IMR-90 (cell line): ENCODE measurements at regions not wholly inside any gene's neighbourhood (a gene's known extent, or its start where the extent isn't known, plus 50 kb on each side); places are given as distances from the start of the nearest gene placed in this dataset.

ENCODE experiments used
- ATAC-seq: fragments of 200-7000 bp; cut with Tn5 transposase; 2 replicates; pipeline ENCODE4 v1.9.1; 2020; ENCODE audit warnings: low read depth, mild to moderate bottlenecking, moderate library complexity
- BruUV-seq: library from RNA; stranded (reverse); fragments of 400-500 nt; replicated peaks from 2 replicates; lab custom pipeline; 2021; lab: Mats Ljungman, UMichigan
- CTCF ChIA-PET: fragments of 300-600 bp; formaldehyde crosslinking; extraction: SDS; loops from one replicate; lab custom pipeline; 2021; ENCODE audit warnings: antibody characterized with exemption; lab: Yijun Ruan, JAX
- POLR2A ChIA-PET: fragments of 300-600 bp; sonication (Branson Sonifier 250); formaldehyde crosslinking; loops from one replicate; lab custom pipeline; 2022; ENCODE audit warnings: antibody characterized with exemption; ENCODE audit not compliant: unreplicated experiment; lab: Charles Lee
- DNase-seq: peaks from one replicate; pipeline ENCODE4 v3.0.0; 2013
- H2AFZ ChIP-seq: replicated peaks from 2 replicates; pipeline ENCODE3; 2013; ENCODE audit warnings: low read length, mild to moderate bottlenecking; ENCODE audit not compliant: poor library complexity
- H2AK5ac ChIP-seq: 2 replicates; pipeline ENCODE4 v1.6.1; 2013; ENCODE audit warnings: low read depth, low read length, inconsistent platforms
- H2AK9ac ChIP-seq: replicated peaks from 2 replicates; pipeline ENCODE3; 2013; ENCODE audit warnings: mild to moderate bottlenecking, low read depth, low read length, moderate library complexity; ENCODE audit not compliant: poor library complexity
- H2BK120ac ChIP-seq: 2 replicates; pipeline ENCODE4 v1.6.1; 2013; ENCODE audit warnings: low read depth, low read length, inconsistent platforms
- H2BK15ac ChIP-seq: 3 replicates; pipeline ENCODE4 v1.6.1; 2013; ENCODE audit warnings: low read depth, low read length, inconsistent platforms
- H2BK20ac ChIP-seq: 2 replicates; pipeline ENCODE4 v1.6.1; 2013; ENCODE audit warnings: low read depth, mild to moderate bottlenecking, inconsistent platforms, low read length, moderate library complexity
- H2BK5ac ChIP-seq: 2 replicates; pipeline ENCODE4 v1.6.1; 2013; ENCODE audit warnings: mild to moderate bottlenecking, low read depth, low read length, inconsistent platforms; ENCODE audit not compliant: poor library complexity, severe bottlenecking
- H3K14ac ChIP-seq: replicated peaks from 2 replicates; pipeline ENCODE4 v1.6.1; 2013; ENCODE audit warnings: low read depth, low read length, inconsistent platforms
- H3K18ac ChIP-seq: 2 replicates; pipeline ENCODE4 v1.6.1; 2013; ENCODE audit warnings: low read depth, low read length, control low read depth
- H3K23ac ChIP-seq: 2 replicates; pipeline ENCODE4 v1.6.1; 2013; ENCODE audit warnings: low read depth, low read length, inconsistent platforms
- H3K27ac ChIP-seq: 2 replicates; pipeline ENCODE4 v1.5.1; 2013; ENCODE audit warnings: mild to moderate bottlenecking, control low read depth, low read length; ENCODE audit not compliant: insufficient read depth
- H3K27me3 ChIP-seq: 2 replicates; pipeline ENCODE4 v1.6.1; 2013; ENCODE audit warnings: low read length; ENCODE audit not compliant: control insufficient read depth, insufficient read depth
- H3K36me3 ChIP-seq: 2 replicates; pipeline ENCODE4 v1.6.1; 2013; ENCODE audit warnings: low read length, mixed read lengths; ENCODE audit not compliant: control insufficient read depth, insufficient read depth
- H3K4ac ChIP-seq: 2 replicates; pipeline ENCODE4 v1.6.1; 2013; ENCODE audit warnings: low read depth, low read length, inconsistent platforms
- H3K4me1 ChIP-seq: 2 replicates; pipeline ENCODE4 v1.6.1; 2013; ENCODE audit warnings: low read length, mixed read lengths; ENCODE audit not compliant: control insufficient read depth, insufficient read depth
- H3K4me2 ChIP-seq: 2 replicates; pipeline ENCODE4 v1.6.1; 2013; ENCODE audit warnings: low read depth, mild to moderate bottlenecking, control low read depth, low read length, moderate library complexity
- H3K4me3 ChIP-seq: 2 replicates; pipeline ENCODE4 v1.5.1; 2013; ENCODE audit warnings: low read depth, mild to moderate bottlenecking, control low read depth, low read length, moderate library complexity; ENCODE audit not compliant: insufficient read depth
- H3K56ac ChIP-seq: 2 replicates; pipeline ENCODE4 v1.6.1; 2013; ENCODE audit warnings: low read length, inconsistent platforms; ENCODE audit not compliant: insufficient read depth; ENCODE audit errors: extremely low read depth
- H3K79me1 ChIP-seq, 2 experiments: 2 replicates each; pipeline ENCODE4 v1.6.1; 2013; ENCODE audit warnings: low read length in 2 of 2, inconsistent platforms in 1 of 2, low read depth in 1 of 2
- H3K9ac ChIP-seq: 2 replicates; pipeline ENCODE4 v1.6.1; 2013; ENCODE audit warnings: low read depth, low read length, control low read depth
- H3K9me1 ChIP-seq: 2 replicates; pipeline ENCODE4 v1.6.1; 2013; ENCODE audit warnings: low read length, inconsistent platforms; ENCODE audit not compliant: insufficient read depth
- H3K9me3 ChIP-seq: 2 replicates; pipeline ENCODE4 v1.6.1; 2013; ENCODE audit warnings: low read length; ENCODE audit not compliant: control insufficient read depth, insufficient read depth
- H4K20me1 ChIP-seq: 2 replicates; pipeline ENCODE4 v1.6.1; 2013; ENCODE audit warnings: low read length, inconsistent platforms; ENCODE audit not compliant: insufficient read depth
- H4K5ac ChIP-seq: 2 replicates; pipeline ENCODE4 v1.6.1; 2013; ENCODE audit warnings: mild to moderate bottlenecking, low read depth, low read length, control low read depth
- H4K8ac ChIP-seq, 2 experiments: 2 replicates each; pipeline ENCODE4 v1.6.1; 2013; ENCODE audit warnings: low read depth in 2 of 2, low read length in 2 of 2, control low read depth in 1 of 2, inconsistent platforms in 1 of 2
- H4K91ac ChIP-seq: 2 replicates; pipeline ENCODE4 v1.6.1; 2013; ENCODE audit warnings: low read depth, low read length, inconsistent platforms; ENCODE audit not compliant: insufficient read depth
- BHLHE40 ChIP-seq: fragments of 150-350 bp; IDR thresholded peaks from 2 replicates; pipeline ENCODE4 v1.6.1; 2016; ENCODE audit warnings: mild to moderate bottlenecking, low read depth, low read length
- CEBPB ChIP-seq: IDR thresholded peaks from 2 replicates; pipeline ENCODE4 v1.6.1; 2012; ENCODE audit warnings: low read depth, low read length, improper control_type of control experiment
- CHD1 ChIP-seq: IDR thresholded peaks from 2 replicates; pipeline ENCODE4 v1.6.1; 2012; ENCODE audit warnings: low read depth, low read length, improper control_type of control experiment
- MAZ ChIP-seq: IDR thresholded peaks from 2 replicates; pipeline ENCODE4 v1.6.1; 2012; ENCODE audit warnings: low read depth, mild to moderate bottlenecking, low read length, improper control_type of control experiment, moderate library complexity, borderline replicate concordance
- NFE2L2 ChIP-seq: fragments of 150-350 bp; IDR thresholded peaks from 2 replicates; pipeline ENCODE4 v1.6.1; 2016; ENCODE audit warnings: low read depth, mild to moderate bottlenecking, low read length
- POLR2A ChIP-seq: IDR thresholded peaks from 2 replicates; pipeline ENCODE4 v1.6.1; 2012; ENCODE audit warnings: mild to moderate bottlenecking, low read depth, low read length
- RFX5 ChIP-seq: IDR thresholded peaks from 2 replicates; pipeline ENCODE4 v1.8.0; 2012; ENCODE audit warnings: low read depth, mild to moderate bottlenecking, low read length, moderate library complexity
- SMC3 ChIP-seq: fragments of 150-350 bp; IDR thresholded peaks from 2 replicates; pipeline ENCODE4 v1.6.1; 2016; ENCODE audit warnings: low read depth, mild to moderate bottlenecking, antibody characterized with exemption, low read length, moderate library complexity
- WGBS, 2 experiments: methylation state at CpG; one replicate each; pipeline versions ENCODE4 v1.1.5 to v1.1.7; 2013; ENCODE audit warnings: missing lambda C conversion rate in 2 of 2; ENCODE audit not compliant: insufficient read length in 1 of 2; ENCODE audit errors: extremely low coverage in 2 of 2; 5-methylcytosine and 5-hydroxymethylcytosine counted together
- dilution Hi-C: fragments of 300-500 bp; cut with HindIII; formaldehyde crosslinking; loops from one replicate; pipeline ENCODE4 v1.14.3; 2018; ENCODE audit warnings: low sequenced_read_pairs; ENCODE audit not compliant: unreplicated experiment
- in situ Hi-C: fragments of 300-500 bp; cut with MboI; formaldehyde crosslinking; loops from 3 replicates; pipeline ENCODE4 v1.14.3; 2019; ENCODE audit warnings: low sequenced_read_pairs, inconsistent platforms, mixed read lengths
- intact Hi-C: fragments of 100-400 bp; cut with micrococcal nuclease; formaldehyde crosslinking; loops from 2 replicates; pipeline ENCODE4 v1.10.0; 2022
- TF ChIP-seq, protein P1 (sequence below): conservative IDR thresholded peaks from 2 replicates; pipeline ENCODE4 v1.5.1; 2012; ENCODE audit warnings: mild to moderate bottlenecking, low read depth, low read length, improper control_type of control experiment

DNA sequence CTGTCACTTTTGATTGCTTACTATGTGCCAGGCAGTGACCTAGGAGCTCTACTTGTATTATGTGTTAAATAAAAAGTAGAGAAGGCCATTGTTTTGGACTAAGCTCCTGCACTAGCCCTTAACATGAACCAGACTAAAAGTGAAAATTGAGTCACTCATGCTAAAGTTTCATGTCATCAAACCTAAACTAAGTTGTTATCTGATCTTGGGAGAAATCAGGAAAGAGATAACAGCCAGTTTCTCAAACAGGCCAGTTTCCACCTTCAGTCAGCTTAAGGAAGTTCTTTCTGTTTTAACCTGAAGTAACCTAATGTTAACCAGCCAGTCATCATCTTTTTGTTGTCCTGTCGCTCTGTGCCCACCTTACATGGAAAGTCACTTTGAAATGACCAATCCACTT is 102.1 kb upstream of the MARK1 start:
- Histone ChIP-seq H2AFZ (no peak overlapping the region), H4K8ac (no peak overlapping the region), H3K36me3 (no peaks in the 10 kb centered on the region), H3K79me1 (no peaks in the 10 kb centered on the region), H3K9me3 (no peaks in the 10 kb centered on the region), H3K27ac (no peak overlapping the region), H3K9ac (no peak overlapping the region), H2BK20ac (no peak overlapping the region), H4K91ac (no peak overlapping the region), H3K27me3 (no peaks in the 10 kb centered on the region), H3K23ac (no peak overlapping the region), H3K9me1 (no peaks in the 10 kb centered on the region), H3K18ac (no peak overlapping the region), H2AK5ac (no peak overlapping the region), H2BK15ac (no peak overlapping the region), H2BK120ac (no peak overlapping the region), H2BK5ac (no peak overlapping the region), H3K56ac (no peak overlapping the region), H3K14ac (no peak overlapping the region), H3K4me1 (no peaks in the 10 kb centered on the region), H3K4me3 (no peak overlapping the region), H3K4ac (no peak overlapping the region), H3K4me2 (no peak overlapping the region), H2AK9ac (no peak overlapping the region), H4K5ac (no peak overlapping the region), H4K20me1 (no peaks in the 10 kb centered on the region)
- no TSS peak for BruUV-seq
- intact Hi-C loops (no loop called here), in situ Hi-C loops (no loop called here), dilution Hi-C loops (no loop called here)
- no peak for DNase-seq
- no CpG with 5 or more reads among the region's 1 CpG for WGBS, 2 experiments
- ChIA-PET CTCF (no interaction called here), POLR2A (no interaction called here)
- TF ChIP-seq SMC3 (no peak), CEBPB (no peak), NFE2L2 (no peak), POLR2A (no peak), RFX5 (no peak), BHLHE40 (no peak), CHD1 (no peak), MAZ (no peak)
- TF ChIP-seq, protein P1, sequence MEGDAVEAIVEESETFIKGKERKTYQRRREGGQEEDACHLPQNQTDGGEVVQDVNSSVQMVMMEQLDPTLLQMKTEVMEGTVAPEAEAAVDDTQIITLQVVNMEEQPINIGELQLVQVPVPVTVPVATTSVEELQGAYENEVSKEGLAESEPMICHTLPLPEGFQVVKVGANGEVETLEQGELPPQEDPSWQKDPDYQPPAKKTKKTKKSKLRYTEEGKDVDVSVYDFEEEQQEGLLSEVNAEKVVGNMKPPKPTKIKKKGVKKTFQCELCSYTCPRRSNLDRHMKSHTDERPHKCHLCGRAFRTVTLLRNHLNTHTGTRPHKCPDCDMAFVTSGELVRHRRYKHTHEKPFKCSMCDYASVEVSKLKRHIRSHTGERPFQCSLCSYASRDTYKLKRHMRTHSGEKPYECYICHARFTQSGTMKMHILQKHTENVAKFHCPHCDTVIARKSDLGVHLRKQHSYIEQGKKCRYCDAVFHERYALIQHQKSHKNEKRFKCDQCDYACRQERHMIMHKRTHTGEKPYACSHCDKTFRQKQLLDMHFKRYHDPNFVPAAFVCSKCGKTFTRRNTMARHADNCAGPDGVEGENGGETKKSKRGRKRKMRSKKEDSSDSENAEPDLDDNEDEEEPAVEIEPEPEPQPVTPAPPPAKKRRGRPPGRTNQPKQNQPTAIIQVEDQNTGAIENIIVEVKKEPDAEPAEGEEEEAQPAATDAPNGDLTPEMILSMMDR: no peak
- ATAC-seq: no peak
